ENCODE measurements at regions not wholly inside any gene's neighbourhood (a gene's known extent, or its start where the extent isn't known, plus 50 kb on each side); places are given as distances from the start of the nearest gene placed in this dataset.

DNA sequence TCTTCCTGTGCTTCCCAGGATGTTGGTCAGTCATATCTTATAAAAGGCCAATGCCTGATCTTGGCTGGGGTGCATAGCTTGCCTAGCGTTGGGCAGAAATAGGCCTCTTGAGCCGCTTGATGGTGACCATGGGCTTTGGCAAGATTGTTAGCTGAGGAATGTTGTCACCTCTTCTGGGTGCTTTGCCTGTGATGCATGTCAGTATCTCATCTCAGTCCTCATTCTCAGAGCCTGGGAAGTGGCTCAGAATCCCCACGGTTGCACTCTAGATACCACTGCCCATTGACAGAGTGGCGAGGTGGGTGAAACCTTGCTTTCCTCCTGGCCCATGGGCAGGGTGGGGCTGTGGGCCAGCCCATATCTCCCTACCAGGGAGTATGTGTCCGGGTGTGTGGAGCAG is 79.2 kb upstream of the MGAT5 start:
- H3K27ac ChIP-seq: no peak overlapping the region
- H3K9me3 ChIP-seq: no peaks in the 10 kb centered on the region
- ATAC-seq: no peak
- no peaks in the 10 kb centered on the region for H3K27me3 ChIP-seq
- peaks cover 0 to 44% (median 3%) of the 10 kb centered on the region in 3 donors for H3K4me1 ChIP-seq
- TF ChIP-seq EP300 (IDR thresholded peaks at IDR 0.05): no peak
- TF ChIP-seq, protein P1, sequence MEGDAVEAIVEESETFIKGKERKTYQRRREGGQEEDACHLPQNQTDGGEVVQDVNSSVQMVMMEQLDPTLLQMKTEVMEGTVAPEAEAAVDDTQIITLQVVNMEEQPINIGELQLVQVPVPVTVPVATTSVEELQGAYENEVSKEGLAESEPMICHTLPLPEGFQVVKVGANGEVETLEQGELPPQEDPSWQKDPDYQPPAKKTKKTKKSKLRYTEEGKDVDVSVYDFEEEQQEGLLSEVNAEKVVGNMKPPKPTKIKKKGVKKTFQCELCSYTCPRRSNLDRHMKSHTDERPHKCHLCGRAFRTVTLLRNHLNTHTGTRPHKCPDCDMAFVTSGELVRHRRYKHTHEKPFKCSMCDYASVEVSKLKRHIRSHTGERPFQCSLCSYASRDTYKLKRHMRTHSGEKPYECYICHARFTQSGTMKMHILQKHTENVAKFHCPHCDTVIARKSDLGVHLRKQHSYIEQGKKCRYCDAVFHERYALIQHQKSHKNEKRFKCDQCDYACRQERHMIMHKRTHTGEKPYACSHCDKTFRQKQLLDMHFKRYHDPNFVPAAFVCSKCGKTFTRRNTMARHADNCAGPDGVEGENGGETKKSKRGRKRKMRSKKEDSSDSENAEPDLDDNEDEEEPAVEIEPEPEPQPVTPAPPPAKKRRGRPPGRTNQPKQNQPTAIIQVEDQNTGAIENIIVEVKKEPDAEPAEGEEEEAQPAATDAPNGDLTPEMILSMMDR (IDR thresholded peaks at IDR 0.05): no peak
- no peak for TF ChIP-seq POLR2AphosphoS5 (IDR thresholded peaks at IDR 0.05)
- no peak for TF ChIP-seq POLR2A (IDR thresholded peaks at IDR 0.05)
- no peak overlapping the region for H3K4me3 ChIP-seq
- 90% methylated on average over 2 to 3 of the region's 5 CpGs for WGBS, 2 donors (ENCODE audit: low coverage in 1 of 2)
- H3K36me3 ChIP-seq: no peaks in the 10 kb centered on the region

DNA sequence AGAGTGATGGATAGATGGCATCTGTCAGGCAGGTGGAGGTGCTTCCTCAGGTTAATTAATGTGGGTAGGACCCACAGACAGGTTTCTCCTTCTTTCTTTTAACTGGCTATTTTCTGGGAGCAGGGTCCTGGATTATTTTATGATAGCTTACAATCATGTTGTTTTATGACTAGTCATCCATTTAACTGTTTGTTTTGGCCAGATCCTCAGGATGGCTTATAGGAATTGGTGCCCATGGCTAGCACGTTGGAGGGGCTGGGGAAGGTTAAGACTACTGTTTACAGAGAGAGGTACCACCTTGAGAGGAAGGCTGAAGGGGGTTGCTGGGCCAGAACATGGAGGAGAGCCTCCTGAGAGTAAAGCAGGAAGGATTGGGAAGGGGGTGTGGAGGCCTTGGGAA is 78.0 kb upstream of the MGAT5 start:
- WGBS, 2 donors (ENCODE audit: low coverage in 1 of 2): 88% methylated on average over 1 of the region's 1 CpG; no CpG with 5 or more reads in 1 of the 2 donors
- TF ChIP-seq, protein P1 (IDR thresholded peaks at IDR 0.05): no peak
- TF ChIP-seq EP300 (IDR thresholded peaks at IDR 0.05): no peak
- no peak for TF ChIP-seq POLR2A (IDR thresholded peaks at IDR 0.05)
- TF ChIP-seq POLR2AphosphoS5 (IDR thresholded peaks at IDR 0.05): no peak
- Histone ChIP-seq H3K36me3 (no peaks in the 10 kb centered on the region), H3K27ac (no peak overlapping the region), H3K9me3 (no peaks in the 10 kb centered on the region), H3K4me1 (peaks cover 0 to 35% (median 2%) of the 10 kb centered on the region in 3 donors), H3K27me3 (no peaks in the 10 kb centered on the region), H3K4me3 (no peak overlapping the region)
- ATAC-seq: no peak

DNA sequence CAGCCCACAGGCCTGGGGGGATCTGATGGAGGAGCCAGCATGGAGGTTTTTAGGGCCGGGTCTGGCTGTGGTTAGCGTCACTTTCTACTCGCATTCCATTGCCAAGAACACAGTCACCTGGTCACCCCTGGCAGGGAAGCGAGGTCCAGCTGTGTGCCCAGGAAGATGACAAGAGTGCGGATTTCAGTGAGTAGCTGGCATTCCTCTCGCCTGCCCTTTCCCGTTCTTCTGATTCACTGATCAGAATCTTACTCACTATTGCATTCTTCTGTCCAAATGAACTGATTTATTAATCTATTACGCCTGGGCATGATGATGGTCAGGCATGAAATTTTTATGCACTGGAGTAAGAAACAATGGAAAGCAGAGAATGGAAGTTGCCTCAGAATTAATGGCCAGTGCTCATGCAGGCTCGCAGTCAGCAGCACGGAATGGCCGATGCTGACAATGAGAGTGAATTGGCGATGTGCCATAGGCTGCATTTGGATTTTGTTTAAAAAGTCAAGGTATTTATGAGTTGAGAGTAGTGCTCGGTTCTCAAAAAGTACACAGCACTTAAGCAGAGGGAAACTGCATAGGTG is 76.4 kb upstream of the MGAT5 start:
- H3K36me3 ChIP-seq: no peaks in the 10 kb centered on the region
- peaks cover 0 to 26% (median 0%) of the 10 kb centered on the region in 3 donors for H3K4me1 ChIP-seq
- H3K4me3 ChIP-seq: no peak overlapping the region
- TF ChIP-seq POLR2AphosphoS5 (IDR thresholded peaks at IDR 0.05): peak; percentile 77
- no peak for TF ChIP-seq EP300 (IDR thresholded peaks at IDR 0.05)
- TF ChIP-seq POLR2A (IDR thresholded peaks at IDR 0.05): no peak
- TF ChIP-seq, protein P1 (IDR thresholded peaks at IDR 0.05): no peak
- no peaks in the 10 kb centered on the region for H3K27me3 ChIP-seq
- H3K9me3 ChIP-seq: no peaks in the 10 kb centered on the region
- peak; percentile 22 for ATAC-seq
- H3K27ac ChIP-seq: no peak overlapping the region
- 57 to 64% methylated on average over 12 of the region's 13 CpGs for WGBS, 2 donors (ENCODE audit: low coverage in 1 of 2)

DNA sequence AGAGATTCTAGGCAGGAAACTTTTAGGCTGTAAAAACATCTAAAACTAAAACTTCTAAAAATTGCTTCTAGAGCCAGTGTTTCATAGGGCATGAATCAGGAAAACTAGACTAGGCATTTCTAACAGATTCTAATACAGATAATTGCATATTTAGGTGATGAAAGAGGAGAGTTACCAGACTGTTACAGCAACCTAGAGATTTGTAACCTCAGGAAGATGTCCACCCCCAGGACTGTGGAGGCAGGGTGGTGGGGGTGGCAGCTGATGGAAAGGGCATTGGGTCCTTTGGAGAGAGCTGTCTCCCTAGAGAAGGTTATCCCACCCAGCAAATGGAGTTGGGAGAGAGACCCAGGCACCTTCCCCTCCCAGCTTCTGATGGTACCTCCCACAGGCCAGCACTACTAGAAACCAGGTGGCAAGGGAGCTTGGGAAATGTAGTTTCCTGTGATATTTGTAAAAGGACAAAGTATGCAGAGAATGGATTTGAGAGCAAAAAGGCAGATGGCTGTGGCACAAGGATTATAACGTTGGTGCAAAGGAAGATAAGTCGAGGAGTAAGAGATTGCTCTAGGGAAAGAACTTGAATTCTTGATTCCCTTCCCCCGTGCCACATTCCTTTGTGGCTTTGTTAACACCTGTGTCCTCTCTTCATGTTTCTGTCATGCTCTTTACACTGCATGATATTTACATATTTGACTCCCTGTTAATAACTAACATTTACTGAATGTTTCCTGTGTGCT is 75.6 kb upstream of the MGAT5 start:
- TF ChIP-seq POLR2A (IDR thresholded peaks at IDR 0.05): no peak
- TF ChIP-seq, protein P1 (IDR thresholded peaks at IDR 0.05): no peak
- no peak for TF ChIP-seq POLR2AphosphoS5 (IDR thresholded peaks at IDR 0.05)
- no peak for TF ChIP-seq EP300 (IDR thresholded peaks at IDR 0.05)
- ATAC-seq: no peak
- Histone ChIP-seq H3K36me3 (no peaks in the 10 kb centered on the region), H3K4me1 (peaks cover 0 to 26% (median 0%) of the 10 kb centered on the region in 3 donors), H3K27ac (no peak overlapping the region), H3K4me3 (no peak overlapping the region), H3K27me3 (no peaks in the 10 kb centered on the region), H3K9me3 (no peaks in the 10 kb centered on the region)
- 93 to 95% methylated on average over 3 of the region's 3 CpGs for WGBS, 2 donors (ENCODE audit: low coverage in 1 of 2)

DNA sequence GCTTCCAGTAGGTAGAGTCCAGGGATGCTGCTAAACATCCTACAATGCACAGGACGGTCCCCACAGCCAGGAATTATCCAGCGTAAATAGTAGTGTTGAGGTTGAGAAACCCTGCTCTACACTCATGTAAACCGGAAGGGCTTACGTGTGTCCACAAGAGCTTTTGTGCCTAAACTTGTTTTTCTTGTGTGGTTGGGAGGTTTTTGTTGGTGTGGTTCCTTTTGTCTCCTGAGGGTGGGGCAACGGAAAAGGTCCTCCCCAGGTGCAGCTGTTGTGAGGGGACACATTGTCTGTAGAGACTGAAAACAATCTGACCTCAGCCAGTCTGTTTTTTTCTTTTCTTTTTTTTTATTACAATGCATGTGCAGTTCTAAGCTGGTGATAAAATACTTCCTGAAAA is 72.7 kb upstream of the MGAT5 start:
- no peak overlapping the region for H3K27ac ChIP-seq
- H3K4me1 ChIP-seq: peaks cover 0 to 15% (median 0%) of the 10 kb centered on the region in 3 donors
- H3K36me3 ChIP-seq: no peaks in the 10 kb centered on the region

More for the DNA sequence above, 72.7 kb upstream of the MGAT5 start:
- 91% methylated on average over 5 of the region's 5 CpGs; no CpG with 5 or more reads in 1 of the 2 donors for WGBS, 2 donors (ENCODE audit: low coverage in 1 of 2)
- no peak for ATAC-seq
- no peaks in the 10 kb centered on the region for H3K27me3 ChIP-seq
- TF ChIP-seq, protein P1 (IDR thresholded peaks at IDR 0.05): no peak
- no peak for TF ChIP-seq POLR2A (IDR thresholded peaks at IDR 0.05)
- no peak for TF ChIP-seq POLR2AphosphoS5 (IDR thresholded peaks at IDR 0.05)
- TF ChIP-seq EP300 (IDR thresholded peaks at IDR 0.05): no peak
- no peaks in the 10 kb centered on the region for H3K9me3 ChIP-seq
- H3K4me3 ChIP-seq: no peak overlapping the region

All from gastroesophageal sphincter (tissue), 4 donors.